KMS-11 (cell line): ENCODE measurements at regions not wholly inside any gene's neighbourhood (a gene's known extent, or its start where the extent isn't known, plus 50 kb on each side); places are given as distances from the start of the nearest gene placed in this dataset.

Source experiments
- H2AFZ ChIP-seq: fragments of 200-600 bp; sonication (generic); 2 replicates; pipeline ENCODE4 v1.6.1; 2016; ENCODE audit warnings: antibody characterized with exemption, mixed run types, low read depth
- H3K27ac ChIP-seq: fragments of 200-600 bp; sonication (generic); 2 replicates; pipeline ENCODE4 v1.6.1; 2016; ENCODE audit warnings: mild to moderate bottlenecking, mixed run types
- H3K27me3 ChIP-seq: fragments of 200-600 bp; sonication (generic); 2 replicates; pipeline ENCODE4 v1.6.1; 2017; ENCODE audit warnings: mild to moderate bottlenecking, low read depth, mixed run types, moderate library complexity; ENCODE audit not compliant: insufficient read depth
- H3K36me3 ChIP-seq: fragments of 200-600 bp; sonication (generic); 2 replicates; pipeline ENCODE4 v1.6.1; 2017; ENCODE audit warnings: mild to moderate bottlenecking, mixed run types; ENCODE audit not compliant: insufficient read depth
- H3K4me1 ChIP-seq: fragments of 200-600 bp; sonication (generic); 2 replicates; pipeline ENCODE4 v1.6.1; 2016; ENCODE audit warnings: mild to moderate bottlenecking, low read depth, mixed run types; ENCODE audit not compliant: poor library complexity, severe bottlenecking
- H3K4me2 ChIP-seq: fragments of 200-600 bp; sonication (generic); 2 replicates; pipeline ENCODE4 v1.7.0; 2016; ENCODE audit warnings: mild to moderate bottlenecking, mixed run types
- H3K4me3 ChIP-seq: fragments of 200-600 bp; sonication (generic); IDR thresholded peaks from 2 replicates; pipeline ENCODE4 v1.6.1; 2017; ENCODE audit warnings: low read depth, low read length, mixed read lengths; ENCODE audit not compliant: insufficient read depth
- H3K79me2 ChIP-seq: fragments of 200-600 bp; sonication (generic); 2 replicates; pipeline ENCODE4 v1.6.1; 2016; ENCODE audit warnings: low read depth, mixed run types; ENCODE audit not compliant: insufficient read depth
- H3K9ac ChIP-seq: fragments of 200-600 bp; sonication (generic); 2 replicates; pipeline ENCODE4 v1.6.1; 2016; ENCODE audit warnings: mild to moderate bottlenecking, mixed run types
- H4K20me1 ChIP-seq: fragments of 200-600 bp; sonication (generic); 2 replicates; pipeline ENCODE4 v1.6.1; 2016; ENCODE audit warnings: mild to moderate bottlenecking, mixed run types; ENCODE audit not compliant: insufficient read depth
- CTCF ChIP-seq: fragments of 200-600 bp; sonication (generic); conservative IDR thresholded peaks from 2 replicates; pipeline ENCODE4 v1.6.1; 2017; ENCODE audit warnings: low read depth, mild to moderate bottlenecking, antibody characterized with exemption, low read length, moderate library complexity, mixed read lengths

DNA sequence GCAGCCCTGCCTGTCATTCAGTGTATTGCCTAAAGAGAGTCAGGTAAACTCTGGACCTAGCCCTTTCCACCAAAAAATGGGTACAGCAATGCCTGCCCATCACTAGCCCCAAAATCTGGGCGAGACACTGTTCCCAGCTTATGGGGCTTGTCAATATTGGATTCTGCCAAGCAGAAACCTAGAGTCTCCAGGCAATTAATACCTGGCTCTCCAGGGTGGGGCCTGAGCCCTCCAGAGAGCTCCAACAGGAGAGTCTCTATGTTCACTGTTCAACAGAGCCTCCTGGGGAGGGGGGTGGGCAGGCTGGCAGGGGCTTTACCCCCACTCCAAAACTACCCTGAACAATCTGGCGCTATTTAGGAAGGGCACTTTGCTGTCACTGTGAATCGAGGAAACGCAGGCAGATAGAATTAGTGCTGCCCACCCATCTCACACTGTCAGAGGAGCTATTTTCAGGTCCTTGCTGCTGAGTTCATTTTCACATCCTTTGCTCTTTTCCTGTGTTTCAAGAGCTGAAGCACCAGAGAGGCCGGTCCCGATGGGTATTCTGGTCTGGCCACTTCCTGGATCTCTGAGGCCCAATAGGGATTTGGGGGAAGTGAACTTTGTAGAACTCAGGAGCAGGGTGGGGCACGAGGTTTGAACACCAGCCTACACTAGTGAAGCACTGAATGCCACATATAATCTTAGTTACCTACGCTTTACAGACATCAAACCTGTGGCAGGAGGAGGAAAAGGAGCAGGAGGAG is 121.8 kb downstream of the C5orf15 start:
- Histone ChIP-seq H3K9ac (no peak overlapping the region), H3K4me2 (0 out of 2 replicates have a peak overlapping the region, but pooled peaks have one; percentile 14)

DNA sequence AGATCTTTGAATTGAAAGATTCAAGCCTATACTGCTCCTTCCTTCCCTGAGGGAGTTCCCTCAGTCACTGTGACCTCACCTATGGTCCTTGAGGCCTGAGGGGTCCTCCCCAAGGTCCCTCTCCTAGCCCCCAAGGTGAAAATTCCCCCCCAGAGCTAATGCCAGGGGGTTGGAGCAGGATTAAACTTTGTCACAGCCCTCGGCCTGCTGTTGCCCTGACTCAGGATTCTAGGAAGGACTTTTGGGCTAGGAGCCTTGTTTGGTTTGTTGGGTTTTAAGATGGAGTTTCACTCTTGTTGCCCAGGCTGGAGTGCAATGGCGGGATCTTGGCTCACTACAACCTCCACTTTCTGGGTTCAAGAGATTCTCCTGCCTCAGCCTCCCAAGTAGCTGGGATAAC is 123.2 kb downstream of the C5orf15 start:
- Histone ChIP-seq H3K4me3 (no peak overlapping the region), H3K4me2 (no peak overlapping the region), H3K4me1 (peaks cover 50% of the 10 kb centered on the region), H2AFZ (no peak overlapping the region), H3K79me2 (no peaks in the 10 kb centered on the region), H3K36me3 (no peaks in the 10 kb centered on the region), H3K27ac (no peak overlapping the region), H4K20me1 (no peaks in the 10 kb centered on the region), H3K9ac (no peak overlapping the region), H3K27me3 (no peaks in the 10 kb centered on the region)
- no peak for TF ChIP-seq CTCF

More for the DNA sequence above, 121.8 kb downstream of the C5orf15 start:
- H3K27ac ChIP-seq = no peak overlapping the region
- no peaks in the 10 kb centered on the region for H3K36me3 ChIP-seq
- H3K4me1 ChIP-seq = peaks cover 50% of the 10 kb centered on the region
- no peaks in the 10 kb centered on the region for H4K20me1 ChIP-seq
- H2AFZ ChIP-seq = no peak overlapping the region
- H3K4me3 ChIP-seq = no peak overlapping the region
- no peaks in the 10 kb centered on the region for H3K79me2 ChIP-seq
- H3K27me3 ChIP-seq = no peaks in the 10 kb centered on the region
- TF ChIP-seq CTCF = no peak

- H3K4me2 ChIP-seq = no peak overlapping the region
Observed at GRCh38 chr5:133844836-133845235, 123.6 kb downstream of the C5orf15 start.

GRCh38 chr5:133843911-133844310 is 124.5 kb downstream of the C5orf15 start:
- no peak for TF ChIP-seq CTCF

More at GRCh38 chr5:133844836-133845235, 123.6 kb downstream of the C5orf15 start:
- H3K36me3 ChIP-seq = no peaks in the 10 kb centered on the region
- H3K79me2 ChIP-seq = no peaks in the 10 kb centered on the region
- no peak overlapping the region for H3K9ac ChIP-seq
- H2AFZ ChIP-seq = no peak overlapping the region
- no peak overlapping the region for H3K4me3 ChIP-seq
- H3K4me1 ChIP-seq = peaks cover 46% of the 10 kb centered on the region
- no peaks in the 10 kb centered on the region for H3K27me3 ChIP-seq
- no peaks in the 10 kb centered on the region for H4K20me1 ChIP-seq
- no peak overlapping the region for H3K27ac ChIP-seq
- no peak for TF ChIP-seq CTCF

More at GRCh38 chr5:133843911-133844310, 124.5 kb downstream of the C5orf15 start:
- Histone ChIP-seq H3K27ac (no peak overlapping the region), H3K79me2 (no peaks in the 10 kb centered on the region), H2AFZ (no peak overlapping the region), H3K4me3 (no peak overlapping the region), H4K20me1 (no peaks in the 10 kb centered on the region), H3K36me3 (no peaks in the 10 kb centered on the region), H3K9ac (no peak overlapping the region), H3K4me2 (no peak overlapping the region), H3K4me1 (peaks cover 36% of the 10 kb centered on the region), H3K27me3 (no peaks in the 10 kb centered on the region)
